Suppressor macrophage treated with lipopolysaccharide for 1 hour (primary cell): ENCODE measurements at regions not wholly inside any gene's neighbourhood (a gene's known extent, or its start where the extent isn't known, plus 50 kb on each side); places are given as distances from the start of the nearest gene placed in this dataset.

Source experiments
- DNase-seq, 3 donors: peaks; one replicate each; pipeline ENCODE4 v3.0.0-alpha.2; 2020 to 2022

- no peak for DNase-seq
Measured at GRCh38 chr1:59220356-59220755, 76.5 kb upstream of the FGGY start.

- DNase-seq = no peak
Measured at GRCh38 chr1:59223198-59223597, 73.7 kb upstream of the FGGY start.

GRCh38 chr1:59223989-59224634 is 72.8 kb upstream of the FGGY start:
- no peak for DNase-seq

GRCh38 chr1:59225594-59226316 is 71.1 kb upstream of the FGGY start:
- DNase-seq = peak; percentile 7 to 42 (median 38)

DNA sequence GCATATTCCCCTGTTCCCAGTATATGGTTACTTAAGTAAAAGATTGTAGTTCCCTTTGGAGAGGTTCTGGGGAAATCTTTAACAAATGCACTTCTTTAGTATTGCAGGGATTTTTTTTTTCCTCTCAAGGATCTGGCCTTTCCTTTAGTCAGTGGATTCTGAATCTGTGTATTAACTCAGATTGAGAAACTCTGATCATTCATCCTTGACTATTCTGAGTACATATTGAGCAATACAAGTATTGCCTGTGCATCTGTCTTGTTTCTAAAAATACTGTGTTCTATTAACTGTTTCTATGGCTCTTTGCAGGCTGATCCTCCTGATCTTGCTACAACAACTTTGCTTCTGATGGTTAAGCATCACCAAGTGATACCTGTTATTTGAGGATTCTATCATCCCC is 67.8 kb upstream of the FGGY start:
- DNase-seq = peak; percentile 45 to 70 (median 68)

- DNase-seq = peak in 1 of 3 donors; percentile 15
Measured at GRCh38 chr1:59230622-59231021, 66.3 kb upstream of the FGGY start.

DNA sequence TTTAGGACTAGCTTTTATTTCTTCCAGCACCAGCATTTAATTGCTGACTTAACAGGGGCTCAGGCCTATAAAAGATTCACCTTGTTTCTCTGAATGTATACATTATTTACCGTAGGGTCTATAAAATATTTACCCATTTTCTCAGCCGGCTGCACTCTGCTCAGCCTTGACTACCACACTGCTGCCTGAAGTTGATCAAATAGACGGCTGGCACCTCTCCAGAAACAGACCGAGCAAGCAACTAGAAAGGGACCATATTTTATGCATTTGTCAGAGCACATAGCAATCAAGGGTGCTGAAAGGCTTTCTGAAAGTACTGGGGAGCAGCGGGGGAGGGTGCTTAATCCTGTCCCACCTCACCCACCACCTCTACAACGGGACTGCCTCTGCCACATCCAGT is 64.7 kb upstream of the FGGY start:
- no peak for DNase-seq

DNA sequence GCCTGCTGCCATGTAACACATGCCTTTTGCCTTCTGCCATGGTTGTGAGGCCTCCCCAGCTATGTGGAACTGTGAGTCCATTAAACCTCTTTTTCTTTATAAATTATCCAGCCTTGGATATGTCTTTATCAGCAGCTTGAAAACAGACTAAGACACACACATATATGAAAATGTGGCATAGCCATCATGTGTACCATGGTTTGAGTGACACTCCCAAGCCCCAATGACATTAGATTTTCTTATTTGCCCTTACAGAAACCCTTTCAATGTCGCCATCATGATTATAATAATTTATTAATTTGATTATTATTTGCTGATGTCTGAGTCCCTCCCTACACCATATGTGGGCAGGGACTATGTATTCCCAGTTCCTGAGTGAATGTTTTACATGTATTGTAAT is 63.5 kb upstream of the FGGY start:
- no peak for DNase-seq

DNA sequence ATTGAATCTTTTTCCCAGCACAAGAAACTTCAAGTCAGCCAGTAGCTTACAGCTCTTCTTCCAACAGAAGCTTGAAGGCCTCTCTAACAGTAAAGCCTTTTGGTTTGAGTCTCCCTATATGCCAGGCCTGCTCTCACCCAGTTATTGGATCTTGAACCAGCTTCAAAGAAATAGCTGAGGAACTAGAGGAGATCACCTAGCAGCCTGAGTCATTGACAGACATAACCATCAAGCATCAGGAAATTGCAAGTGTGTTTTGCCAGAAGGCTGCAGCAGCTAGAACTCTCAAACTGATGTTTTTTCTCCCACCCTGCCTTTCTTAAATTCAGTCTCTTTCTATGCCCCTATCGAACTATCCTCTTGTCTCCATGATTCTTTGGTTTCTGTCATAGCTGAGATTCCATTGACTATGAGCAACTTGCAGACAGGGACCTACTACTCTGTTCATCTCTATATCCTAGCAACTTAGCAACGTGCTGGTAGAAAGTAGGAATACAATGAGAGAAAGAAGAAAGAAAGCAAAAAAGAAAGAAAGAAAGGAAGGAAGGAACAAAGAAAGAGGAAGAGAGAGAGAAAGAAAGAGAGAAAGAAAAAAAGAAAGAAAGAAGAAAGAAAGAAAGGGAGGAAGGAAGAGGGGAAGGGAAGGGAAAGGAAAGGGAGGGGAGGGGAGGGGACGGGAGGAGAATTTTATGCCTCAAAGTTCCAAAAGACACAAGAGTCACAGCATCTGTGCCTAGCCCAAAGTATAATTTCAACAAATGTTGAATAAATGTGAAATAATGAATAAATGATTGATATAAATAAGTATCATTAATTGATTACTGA is 60.0 kb upstream of the FGGY start:
- DNase-seq = no peak

GRCh38 chr1:59237900-59238299 is 59.0 kb upstream of the FGGY start:
- DNase-seq = no peak

DNA sequence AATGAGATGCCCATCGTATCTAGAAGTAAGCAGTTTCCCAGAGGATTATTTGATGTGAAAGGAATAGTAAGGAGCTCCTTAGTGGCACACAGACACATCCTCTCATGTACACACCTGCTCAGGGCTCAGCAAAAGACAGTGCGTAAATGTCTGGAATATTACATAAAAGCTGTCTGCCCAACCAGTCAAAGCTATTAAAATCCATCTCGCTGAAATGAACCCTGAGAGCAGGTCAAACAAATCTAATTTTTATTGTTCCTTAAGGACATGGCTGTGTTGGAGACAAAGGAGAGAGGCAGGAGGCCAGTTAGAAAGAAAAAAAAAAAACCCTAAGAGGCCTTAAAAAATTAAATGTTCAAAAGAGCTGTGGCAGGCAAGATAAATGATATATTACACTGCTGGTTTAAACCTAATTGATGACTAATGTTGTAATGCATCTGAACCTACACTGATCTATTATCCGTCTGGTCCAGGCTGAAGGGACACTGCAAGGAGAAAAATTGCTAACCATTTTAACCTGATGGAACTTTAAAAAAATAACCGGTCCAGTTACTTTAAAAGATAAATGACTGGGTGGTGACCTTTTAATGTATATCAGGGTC is 58.5 kb upstream of the FGGY start:
- DNase-seq = no peak

DNA sequence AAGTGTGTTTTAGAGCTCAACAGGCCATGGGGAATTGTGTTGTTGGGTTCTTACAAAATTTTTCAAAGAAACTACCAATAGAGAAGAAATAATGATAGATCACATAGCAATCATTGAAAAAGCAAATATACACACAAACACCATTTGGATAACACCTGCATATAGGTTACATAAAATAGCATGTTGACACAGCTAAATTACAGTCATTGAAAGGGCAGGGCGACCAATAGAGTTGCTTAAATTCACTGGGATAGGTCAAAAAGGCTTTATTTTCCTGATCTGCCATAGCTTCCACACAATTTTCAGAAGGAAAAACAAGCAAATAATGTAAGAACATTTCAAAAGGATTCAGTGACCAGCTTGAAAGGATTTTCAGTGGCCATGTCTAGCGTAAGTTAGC is 57.9 kb upstream of the FGGY start:
- DNase-seq = no peak

GRCh38 chr1:59241909-59242308 is 55.0 kb upstream of the FGGY start:
- no peak for DNase-seq

GRCh38 chr1:59242370-59242769 is 54.5 kb upstream of the FGGY start:
- no peak for DNase-seq

GRCh38 chr1:59243550-59243949 is 53.3 kb upstream of the FGGY start:
- DNase-seq = no peak

GRCh38 chr1:59243978-59244377 is 52.9 kb upstream of the FGGY start:
- no peak for DNase-seq

GRCh38 chr1:59244891-59245290 is 52.0 kb upstream of the FGGY start:
- DNase-seq = no peak
